ENCODE measurements at regions not wholly inside any gene's neighbourhood (a gene's known extent, or its start where the extent isn't known, plus 50 kb on each side); places are given as distances from the start of the nearest gene placed in this dataset.

DNA sequence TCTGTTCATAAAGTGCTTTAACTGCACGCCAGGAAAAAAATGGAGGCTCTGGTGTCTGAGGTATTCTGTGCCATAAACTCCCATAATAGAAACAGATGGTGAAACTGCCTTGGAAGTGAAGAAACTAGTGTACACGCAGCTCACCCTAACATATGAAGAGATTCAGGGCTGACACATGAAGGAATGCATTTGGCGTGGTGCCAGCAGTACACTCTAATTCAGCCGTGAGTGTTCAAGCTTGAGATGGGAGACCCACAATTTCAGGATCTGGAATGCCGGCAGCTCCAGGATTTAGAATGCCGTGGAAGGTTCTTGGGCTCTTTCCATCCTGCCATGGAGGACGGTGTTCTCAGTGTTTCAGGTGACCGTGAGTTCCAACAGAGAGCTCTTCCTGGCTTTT lies 478.4 kb downstream of the TSHZ3 start:
- Histone ChIP-seq H3K9me3 (ENCODE audit: insufficient read depth in 2 of 2, low read depth in 1 of 2, low read length in 1 of 2) (no peaks in the 10 kb centered on the region), H3K14ac (ENCODE audit: insufficient read length) (no peak overlapping the region), H3K27ac (ENCODE audit: low read depth, low read length) (no peak overlapping the region), H2AK5ac (ENCODE audit: low read depth, low read length) (no peak overlapping the region), H2BK120ac (replicated peaks; ENCODE audit: low read depth, low read length) (no peak overlapping the region), H3K4me3 (ENCODE audit: extremely low read depth in 1 of 4, insufficient read depth in 2 of 4, low read depth in 3 of 4, low read length in 4 of 4) (no peak overlapping the region), H3K79me1 (ENCODE audit: low read depth, low read length) (no peaks in the 10 kb centered on the region), H3K56ac (replicated peaks; ENCODE audit: insufficient read length, low read depth, low read length) (no peak overlapping the region), H4K91ac (replicated peaks; ENCODE audit: insufficient read length, low read length) (no peak overlapping the region), H2BK20ac (ENCODE audit: low read length) (no peak overlapping the region), H4K20me1 (replicated peaks in 1 of 2; ENCODE audit: control insufficient read depth in 1 of 2, insufficient read depth in 2 of 2, low read length in 2 of 2) (no peaks in the 10 kb centered on the region), H2BK15ac (ENCODE audit: low read length) (no peak overlapping the region), H3K18ac (ENCODE audit: extremely low read depth, low read length) (no peak overlapping the region), H3K4me2 (ENCODE audit: insufficient read depth in 1 of 2, low read depth in 2 of 2, low read length in 2 of 2) (no peak overlapping the region), H3K23me2 (ENCODE audit: low read depth, low read length) (no peaks in the 10 kb centered on the region), H2BK12ac (ENCODE audit: low read depth, low read length) (no peak overlapping the region), H3K9ac (replicated peaks in 1 of 4; ENCODE audit: extremely low read depth in 1 of 4, low read depth in 3 of 4, low read length in 3 of 4) (no peak overlapping the region), H2AFZ (ENCODE audit: low read length) (no peak overlapping the region), H3K27me3 (replicated peaks in 1 of 4; ENCODE audit: control insufficient read depth in 3 of 4, extremely low read depth in 1 of 4, insufficient read depth in 3 of 4, low read length in 3 of 4) (no peaks in the 10 kb centered on the region), H3K79me2 (ENCODE audit: control insufficient read depth in 1 of 2, insufficient read depth in 2 of 2, low read length in 2 of 2) (no peaks in the 10 kb centered on the region), H3K4ac (replicated peaks; ENCODE audit: insufficient read length, low read depth, low read length) (no peak overlapping the region), H4K5ac (ENCODE audit: insufficient read length, low read depth, low read length) (no peak overlapping the region), H3K23ac (ENCODE audit: insufficient read length) (no peak overlapping the region), H3K4me1 (replicated peaks in 1 of 4; ENCODE audit: control insufficient read depth in 3 of 4, insufficient read depth in 4 of 4, low read length in 3 of 4) (no peaks in the 10 kb centered on the region), H2BK5ac (ENCODE audit: low read depth, low read length) (no peak overlapping the region), H4K8ac (ENCODE audit: extremely low read depth, insufficient read depth, low read length) (no peak overlapping the region), H3K36me3 (ENCODE audit: control insufficient read depth in 2 of 4, insufficient read depth in 4 of 4, low read length in 3 of 4) (no peaks in the 10 kb centered on the region)
- CTCF ChIA-PET (ENCODE audit: partially characterized antibody), result interaction anchor here (0.6 to 1.2 kb wide), 4 partner anchors 11 to 59 kb away, joined by 3 to 4 read pairs (median 3); no protein-coding TSS in a partner anchor
- WGBS, 2 experiments (ENCODE audit: extremely low coverage in 1 of 2, insufficient coverage in 1 of 2, insufficient read length in 1 of 2, insufficient replicate concordance in 2 of 2, low coverage in 1 of 2, low lambda C conversion rate in 2 of 2, missing lambda C conversion rate in 1 of 2), result 88% methylated on average over 8 of the region's 8 CpGs; no CpG with 5 or more reads in 1 of the 2 experiments
- FAIRE-seq, result no peak
- TF ChIP-seq RBBP5 (IDR thresholded peaks at IDR 0.05; ENCODE audit: borderline replicate concordance, low read depth, low read length), result no peak
- no peak for TF ChIP-seq CBX5 (IDR thresholded peaks at IDR 0.05; ENCODE audit: low read depth, low read length)
- TF ChIP-seq CBX8 (IDR thresholded peaks at IDR 0.05; ENCODE audit: borderline replicate concordance, low read depth, low read length), result no peak
- no peak for TF ChIP-seq EZH2 (IDR thresholded peaks at IDR 0.05; ENCODE audit: low read depth, low read length, severe bottlenecking)
- no peak for TF ChIP-seq PHF8 (conservative IDR thresholded peaks at IDR 0.05; ENCODE audit: low read depth, low read length)
- TF ChIP-seq RXRA (IDR thresholded peaks at IDR 0.05; ENCODE audit: insufficient read depth, low read depth, low read length), result no peak
- TF ChIP-seq E2F6 (IDR thresholded peaks at IDR 0.05), result no peak
- TF ChIP-seq SP2 (IDR thresholded peaks at IDR 0.05; ENCODE audit: low read length), result no peak
- no peak for DNase-seq (ENCODE audit: low read depth in 1 of 2, low spot score in 2 of 2)
- POLR2A ChIA-PET (ENCODE audit: partially characterized antibody), result no interaction called here
